ENCODE measurements at regions not wholly inside any gene's neighbourhood (a gene's known extent, or its start where the extent isn't known, plus 50 kb on each side); places are given as distances from the start of the nearest gene placed in this dataset.

GRCh38 chr6:6712449-6713403, 124.2 kb downstream of the LY86 start (continued):
- no peak for TF ChIP-seq GTF3C2 (IDR thresholded peaks at IDR 0.05; ENCODE audit: borderline replicate concordance, extremely low read depth, insufficient read length)
- no peak; the same call in 1 of the 2 replicates for TF ChIP-seq TAL1 (IDR thresholded peaks at IDR 0.05)
- no peak for TF ChIP-seq CAMTA2 (CRISPR knock-in tag; conservative IDR thresholded peaks at IDR 0.05)
- TF ChIP-seq MED1 (CRISPR knock-in tag; IDR thresholded peaks at IDR 0.05; ENCODE audit: borderline replicate concordance) = no peak
- TF ChIP-seq, protein P1, sequence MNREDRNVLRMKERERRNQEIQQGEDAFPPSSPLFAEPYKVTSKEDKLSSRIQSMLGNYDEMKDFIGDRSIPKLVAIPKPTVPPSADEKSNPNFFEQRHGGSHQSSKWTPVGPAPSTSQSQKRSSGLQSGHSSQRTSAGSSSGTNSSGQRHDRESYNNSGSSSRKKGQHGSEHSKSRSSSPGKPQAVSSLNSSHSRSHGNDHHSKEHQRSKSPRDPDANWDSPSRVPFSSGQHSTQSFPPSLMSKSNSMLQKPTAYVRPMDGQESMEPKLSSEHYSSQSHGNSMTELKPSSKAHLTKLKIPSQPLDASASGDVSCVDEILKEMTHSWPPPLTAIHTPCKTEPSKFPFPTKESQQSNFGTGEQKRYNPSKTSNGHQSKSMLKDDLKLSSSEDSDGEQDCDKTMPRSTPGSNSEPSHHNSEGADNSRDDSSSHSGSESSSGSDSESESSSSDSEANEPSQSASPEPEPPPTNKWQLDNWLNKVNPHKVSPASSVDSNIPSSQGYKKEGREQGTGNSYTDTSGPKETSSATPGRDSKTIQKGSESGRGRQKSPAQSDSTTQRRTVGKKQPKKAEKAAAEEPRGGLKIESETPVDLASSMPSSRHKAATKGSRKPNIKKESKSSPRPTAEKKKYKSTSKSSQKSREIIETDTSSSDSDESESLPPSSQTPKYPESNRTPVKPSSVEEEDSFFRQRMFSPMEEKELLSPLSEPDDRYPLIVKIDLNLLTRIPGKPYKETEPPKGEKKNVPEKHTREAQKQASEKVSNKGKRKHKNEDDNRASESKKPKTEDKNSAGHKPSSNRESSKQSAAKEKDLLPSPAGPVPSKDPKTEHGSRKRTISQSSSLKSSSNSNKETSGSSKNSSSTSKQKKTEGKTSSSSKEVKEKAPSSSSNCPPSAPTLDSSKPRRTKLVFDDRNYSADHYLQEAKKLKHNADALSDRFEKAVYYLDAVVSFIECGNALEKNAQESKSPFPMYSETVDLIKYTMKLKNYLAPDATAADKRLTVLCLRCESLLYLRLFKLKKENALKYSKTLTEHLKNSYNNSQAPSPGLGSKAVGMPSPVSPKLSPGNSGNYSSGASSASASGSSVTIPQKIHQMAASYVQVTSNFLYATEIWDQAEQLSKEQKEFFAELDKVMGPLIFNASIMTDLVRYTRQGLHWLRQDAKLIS (CRISPR knock-in tag; IDR thresholded peaks at IDR 0.05) = 0 out of 2 replicates have a peak, but pooled peaks have one; percentile 4
- peak; percentile 31 to 37; a peak in 1 of 4 replicates for TF ChIP-seq TRIM24 (IDR thresholded peaks at IDR 0.05)
- no peak for TF ChIP-seq NFRKB (IDR thresholded peaks at IDR 0.05; ENCODE audit: low read depth)
- 0 out of 2 replicates have a peak, but pooled peaks have one; percentile 35 for TF ChIP-seq NFATC3 (IDR thresholded peaks at IDR 0.05)
- TF ChIP-seq MTA1 (IDR thresholded peaks at IDR 0.05; ENCODE audit: borderline replicate concordance) = peak; percentile 73; the same call in 1 of the 2 replicates
- no peak for TF ChIP-seq MCM7 (IDR thresholded peaks at IDR 0.05)
- TF ChIP-seq ZNF124 (CRISPR knock-in tag; IDR thresholded peaks at IDR 0.05) = no peak
- no peak for TF ChIP-seq SETDB1 (IDR thresholded peaks at IDR 0.05; ENCODE audit: low read length)
- TF ChIP-seq ZNF589 (CRISPR knock-in tag; IDR thresholded peaks at IDR 0.05; ENCODE audit: low read depth) = peak; percentile 59; the same call in 1 of the 2 replicates
- no peak for TF ChIP-seq IFI16 (CRISPR knock-in tag; IDR thresholded peaks at IDR 0.05)
- no peak for TF ChIP-seq MIER1 (IDR thresholded peaks at IDR 0.05; ENCODE audit: low read depth)
- no peak for TF ChIP-seq NCOA1 (IDR thresholded peaks at IDR 0.05; ENCODE audit: low read depth)
- TF ChIP-seq NCOR1 (IDR thresholded peaks at IDR 0.05) = peak; percentile 57
- TF ChIP-seq HMG20B (CRISPR knock-in tag; IDR thresholded peaks at IDR 0.05) = no peak

Measured in K562 (cell line).